Tibial nerve (tissue), 4 donors: ENCODE measurements at regions not wholly inside any gene's neighbourhood (a gene's known extent, or its start where the extent isn't known, plus 50 kb on each side); places are given as distances from the start of the nearest gene placed in this dataset.

Experiments used
- DNase-seq, 2 donors: peaks; one replicate each; pipeline ENCODE4 v3.0.0-alpha.2; 2019; ENCODE audit warnings: low spot score in 2 of 2
- H3K27ac ChIP-seq, 4 donors: fragments of 200-600 bp; sonication (generic) in 3 of 4; one replicate each; pipeline ENCODE4 v1.5.1; 2017 to 2019; ENCODE audit warnings: mild to moderate bottlenecking in 1 of 4
- H3K27me3 ChIP-seq, 2 donors: fragments of 200-600 bp; sonication (generic) in 1 of 2; one replicate each; pipeline versions ENCODE4 v1.5.1 to v1.6.0; 2017 to 2019
- H3K36me3 ChIP-seq, 3 donors: fragments of 200-600 bp; sonication (generic); one replicate each; pipeline ENCODE4 v1.5.1; 2018 to 2019
- H3K4me1 ChIP-seq, 4 donors: fragments of 200-600 bp; sonication (generic) in 3 of 4; one replicate each; pipeline ENCODE4 v1.5.1; 2017 to 2019
- H3K4me3 ChIP-seq, 4 donors: fragments of 200-600 bp; sonication (generic) in 3 of 4; one replicate each; pipeline ENCODE4 v1.5.1; 2017 to 2019; ENCODE audit warnings: mild to moderate bottlenecking in 1 of 4, moderate library complexity in 1 of 4
- H3K9me3 ChIP-seq, 4 donors: fragments of 200-600 bp; sonication (generic) in 3 of 4; one replicate each; pipeline ENCODE4 v1.5.1; 2017 to 2019
- EP300 ChIP-seq, 2 donors: sonication (generic); formaldehyde crosslinking; IDR thresholded peaks; one replicate each; pipeline ENCODE4 v1.6.1; 2017; ENCODE audit warnings: antibody characterized with exemption in 2 of 2, mild to moderate bottlenecking in 1 of 2
- POLR2A ChIP-seq, 2 donors: fragments of 450-650 bp; IDR thresholded peaks; one replicate each; pipeline ENCODE4 v1.6.1; 2017; ENCODE audit warnings: antibody characterized with exemption in 2 of 2, mild to moderate bottlenecking in 2 of 2, moderate library complexity in 2 of 2
- WGBS, 2 donors: methylation state at CpG; one replicate each; pipeline ENCODE4 v1.1.5; 2018; 5-methylcytosine and 5-hydroxymethylcytosine counted together
- TF ChIP-seq, protein P1 (sequence below), 5 experiments: fragments of 200-600 bp in 3 of 5; fragments of 450-650 bp in 2 of 5; sonication (generic) in 3 of 5; IDR thresholded peaks; one replicate each; pipeline ENCODE4 v1.5.1; 2016 to 2019; ENCODE audit warnings: antibody characterized with exemption in 5 of 5, mild to moderate bottlenecking in 3 of 5, moderate library complexity in 2 of 5

DNA sequence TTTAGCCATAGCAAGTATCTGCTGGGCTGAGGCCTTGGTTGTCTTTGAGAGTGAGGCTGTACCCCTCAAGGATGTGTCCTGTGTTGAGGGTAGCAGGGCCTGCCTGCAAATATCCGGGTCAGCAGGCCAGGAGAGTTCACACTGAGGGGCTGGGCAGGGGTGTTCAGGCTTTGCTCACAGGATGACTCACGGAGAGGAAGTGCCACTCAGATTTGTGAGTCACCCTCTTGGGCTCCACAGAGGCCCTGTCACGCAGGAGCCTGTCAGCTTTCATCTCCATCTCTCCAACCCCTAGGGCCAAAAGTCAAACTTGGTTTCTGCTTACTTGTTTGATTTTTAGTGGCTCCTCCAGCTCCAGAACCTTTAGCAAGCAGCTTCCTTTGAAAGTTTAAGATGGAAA, 211.5 kb downstream of the SEC61B start:
- Histone ChIP-seq H3K36me3 (no peaks in the 10 kb centered on the region), H3K4me1 (peaks cover 0 to 8% (median 2%) of the 10 kb centered on the region in 4 donors), H3K9me3 (no peaks in the 10 kb centered on the region), H3K27me3 (no peaks in the 10 kb centered on the region), H3K27ac (peak overlapping the region in 1 of 4 donors; percentile 22), H3K4me3 (no peak overlapping the region)
- TF ChIP-seq, protein P1, sequence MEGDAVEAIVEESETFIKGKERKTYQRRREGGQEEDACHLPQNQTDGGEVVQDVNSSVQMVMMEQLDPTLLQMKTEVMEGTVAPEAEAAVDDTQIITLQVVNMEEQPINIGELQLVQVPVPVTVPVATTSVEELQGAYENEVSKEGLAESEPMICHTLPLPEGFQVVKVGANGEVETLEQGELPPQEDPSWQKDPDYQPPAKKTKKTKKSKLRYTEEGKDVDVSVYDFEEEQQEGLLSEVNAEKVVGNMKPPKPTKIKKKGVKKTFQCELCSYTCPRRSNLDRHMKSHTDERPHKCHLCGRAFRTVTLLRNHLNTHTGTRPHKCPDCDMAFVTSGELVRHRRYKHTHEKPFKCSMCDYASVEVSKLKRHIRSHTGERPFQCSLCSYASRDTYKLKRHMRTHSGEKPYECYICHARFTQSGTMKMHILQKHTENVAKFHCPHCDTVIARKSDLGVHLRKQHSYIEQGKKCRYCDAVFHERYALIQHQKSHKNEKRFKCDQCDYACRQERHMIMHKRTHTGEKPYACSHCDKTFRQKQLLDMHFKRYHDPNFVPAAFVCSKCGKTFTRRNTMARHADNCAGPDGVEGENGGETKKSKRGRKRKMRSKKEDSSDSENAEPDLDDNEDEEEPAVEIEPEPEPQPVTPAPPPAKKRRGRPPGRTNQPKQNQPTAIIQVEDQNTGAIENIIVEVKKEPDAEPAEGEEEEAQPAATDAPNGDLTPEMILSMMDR (IDR thresholded peaks at IDR 0.05): no peak
- TF ChIP-seq POLR2A (IDR thresholded peaks at IDR 0.05) (no peak), EP300 (IDR thresholded peaks at IDR 0.05) (no peak)
- DNase-seq: no peak
- 34 to 40% methylated on average over 3 of the region's 3 CpGs for WGBS, 2 donors

DNA sequence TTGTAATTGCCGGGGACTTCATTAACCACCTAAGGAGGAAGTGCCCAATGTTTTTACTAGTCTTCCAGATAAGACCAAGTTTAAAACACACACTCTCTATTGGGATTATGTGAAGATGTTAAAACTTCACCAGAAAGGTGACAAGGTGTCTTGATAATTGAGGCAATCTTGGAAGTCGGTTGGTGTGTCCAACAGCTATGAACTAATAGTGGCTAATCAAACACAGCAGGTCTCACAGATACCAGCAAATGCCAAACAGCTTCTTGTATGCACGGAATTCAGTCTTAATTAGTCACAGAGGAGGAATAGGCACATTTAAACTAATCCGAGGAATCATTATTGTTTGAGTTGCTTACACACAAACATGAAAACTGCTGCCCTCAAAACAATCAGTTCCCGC, 214.5 kb downstream of the SEC61B start:
- no peak for DNase-seq
- Histone ChIP-seq H3K27ac (no peak overlapping the region), H3K36me3 (no peaks in the 10 kb centered on the region), H3K27me3 (no peaks in the 10 kb centered on the region), H3K9me3 (peaks cover 0 to 11% (median 0%) of the 10 kb centered on the region in 4 donors), H3K4me1 (peaks cover 0 to 4% (median 0%) of the 10 kb centered on the region in 4 donors), H3K4me3 (no peak overlapping the region)
- WGBS, 2 donors: 70 to 81% methylated on average over 5 of the region's 5 CpGs
- TF ChIP-seq POLR2A (IDR thresholded peaks at IDR 0.05): no peak
- no peak for TF ChIP-seq EP300 (IDR thresholded peaks at IDR 0.05)
- TF ChIP-seq, protein P1 (IDR thresholded peaks at IDR 0.05): no peak

DNA sequence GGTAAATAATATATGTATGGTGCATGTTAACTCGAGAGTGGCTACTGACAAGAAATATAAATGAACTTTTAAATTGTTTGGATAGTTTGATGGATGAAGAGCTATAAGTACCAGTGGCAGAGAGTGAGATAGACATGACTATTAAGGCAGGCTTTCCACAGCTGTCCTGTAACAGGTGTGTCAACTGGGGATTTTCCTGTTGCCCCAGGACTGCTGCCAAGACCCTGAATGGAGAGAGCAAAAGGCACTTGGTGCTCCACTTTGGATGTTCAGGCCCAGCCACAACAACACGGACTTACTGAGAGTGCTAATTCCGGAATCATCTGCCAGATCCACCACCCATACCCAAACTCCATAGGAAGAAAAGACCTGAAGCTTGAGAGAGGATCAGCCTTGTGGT, 215.1 kb downstream of the SEC61B start:
- no peak for DNase-seq
- Histone ChIP-seq H3K27me3 (no peaks in the 10 kb centered on the region), H3K4me1 (peaks cover 0 to 4% (median 0%) of the 10 kb centered on the region in 4 donors), H3K9me3 (peaks cover 0 to 11% (median 0%) of the 10 kb centered on the region in 4 donors), H3K36me3 (no peaks in the 10 kb centered on the region), H3K4me3 (no peak overlapping the region), H3K27ac (no peak overlapping the region)
- TF ChIP-seq EP300 (IDR thresholded peaks at IDR 0.05): no peak
- no peak for TF ChIP-seq POLR2A (IDR thresholded peaks at IDR 0.05)
- TF ChIP-seq, protein P1 (IDR thresholded peaks at IDR 0.05): no peak
- WGBS, 2 donors: 90 to 95% methylated on average over 3 of the region's 3 CpGs

DNA sequence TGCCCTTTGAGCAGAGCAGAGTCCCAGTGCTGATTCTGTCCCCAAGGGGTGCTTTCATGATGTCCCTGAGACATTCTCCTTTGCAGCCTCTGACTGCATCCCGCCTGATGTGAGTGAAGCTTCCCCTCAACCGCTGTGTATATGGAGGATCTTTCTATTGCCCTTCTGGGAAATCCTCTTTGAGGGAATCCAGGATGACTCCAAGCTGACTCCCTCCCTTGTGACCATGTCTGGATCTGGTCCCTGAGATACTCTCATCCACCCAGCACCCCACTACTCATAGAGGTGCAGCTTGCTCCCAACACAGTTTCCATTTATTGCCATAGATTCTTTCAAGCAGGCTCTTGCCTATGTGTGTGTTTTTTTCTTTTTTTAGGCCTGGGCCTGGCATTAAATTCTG, 216.5 kb downstream of the SEC61B start:
- peaks cover 0 to 11% (median 0%) of the 10 kb centered on the region in 4 donors for H3K9me3 ChIP-seq
- 92 to 95% methylated on average over 2 of the region's 2 CpGs for WGBS, 2 donors
- peaks cover 0 to 4% (median 0%) of the 10 kb centered on the region in 4 donors for H3K4me1 ChIP-seq
- DNase-seq: no peak
- no peak overlapping the region for H3K4me3 ChIP-seq
- H3K27me3 ChIP-seq: no peaks in the 10 kb centered on the region
- no peak overlapping the region for H3K27ac ChIP-seq
- TF ChIP-seq, protein P1 (IDR thresholded peaks at IDR 0.05): no peak
- TF ChIP-seq EP300 (IDR thresholded peaks at IDR 0.05) (no peak), POLR2A (IDR thresholded peaks at IDR 0.05) (no peak)
- H3K36me3 ChIP-seq: no peaks in the 10 kb centered on the region

DNA sequence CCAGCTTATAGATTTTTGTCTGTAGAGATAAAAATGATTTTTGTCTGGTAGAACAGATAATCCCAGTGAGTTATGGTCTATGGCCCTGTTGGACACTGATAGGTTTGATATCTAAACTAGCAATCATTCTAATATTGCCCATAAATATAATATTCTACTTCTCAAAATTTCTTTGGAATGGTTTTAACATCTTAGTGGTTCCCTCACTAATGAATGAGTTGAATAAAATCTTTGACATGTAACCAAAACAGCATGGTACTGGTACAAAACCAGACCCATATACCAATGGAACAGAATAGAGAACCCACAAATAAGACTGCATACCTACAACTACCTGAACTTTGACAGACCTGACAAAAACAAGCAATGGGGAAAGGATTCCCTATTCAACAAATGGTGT, 219.7 kb downstream of the SEC61B start:
- Histone ChIP-seq H3K4me3 (no peak overlapping the region), H3K27ac (no peak overlapping the region), H3K9me3 (peaks cover 0 to 11% (median 0%) of the 10 kb centered on the region in 4 donors), H3K4me1 (no peaks in the 10 kb centered on the region), H3K36me3 (no peaks in the 10 kb centered on the region), H3K27me3 (no peaks in the 10 kb centered on the region)
- TF ChIP-seq EP300 (IDR thresholded peaks at IDR 0.05) (no peak), POLR2A (IDR thresholded peaks at IDR 0.05) (no peak)
- TF ChIP-seq, protein P1 (IDR thresholded peaks at IDR 0.05): no peak
- no peak for DNase-seq
